ENCODE measurements at regions not wholly inside any gene's neighbourhood (a gene's known extent, or its start where the extent isn't known, plus 50 kb on each side); places are given as distances from the start of the nearest gene placed in this dataset.

- no peak for DNase-seq (ENCODE audit: low read depth, low spot score)
- Histone ChIP-seq H3K27ac (ENCODE audit: insufficient read depth, low read depth, low read length) (no peak overlapping the region), H3K79me2 (ENCODE audit: control insufficient read depth, insufficient read depth, low read length) (no peaks in the 10 kb centered on the region), H3K9ac (replicated peaks; ENCODE audit: extremely low read depth, insufficient read depth, low read length) (no peak overlapping the region), H3K4me2 (ENCODE audit: insufficient read depth, low read length) (no peak overlapping the region), H3K9me1 (replicated peaks; ENCODE audit: control insufficient read depth, extremely low read depth, insufficient read depth, low read length) (no peaks in the 10 kb centered on the region), H3K4me1 (ENCODE audit: control insufficient read depth, extremely low read depth, insufficient read depth, low read length) (no peaks in the 10 kb centered on the region), H4K20me1 (replicated peaks; ENCODE audit: control insufficient read depth, extremely low read depth, insufficient read depth, low read length) (no peaks in the 10 kb centered on the region), H3K36me3 (ENCODE audit: control insufficient read depth in 2 of 2, extremely low read depth in 1 of 2, insufficient read depth in 2 of 2, low read length in 2 of 2) (no peaks in the 10 kb centered on the region), H3K27me3 (ENCODE audit: control insufficient read depth in 2 of 2, insufficient read depth in 2 of 2, low read length in 2 of 2) (no peaks in the 10 kb centered on the region), H3K9me3 (replicated peaks; ENCODE audit: control insufficient read depth, insufficient read depth, low read length) (no peaks in the 10 kb centered on the region), H2AFZ (ENCODE audit: low read depth, low read length) (no peak overlapping the region), H3K4me3 (replicated peaks in 1 of 3; ENCODE audit: insufficient read depth in 1 of 3, low read depth in 1 of 3, low read length in 3 of 3) (no peak overlapping the region)
- intact Hi-C loops (cut with micrococcal nuclease) (no loop called here), dilution Hi-C loops (cut with MboI; ENCODE audit: extremely low pct_ligation_motif_present, low sequenced_read_pairs) (no loop called here)
- CTCF ChIA-PET = no interaction called here
- POLR2A ChIA-PET = no interaction called here
- TF ChIP-seq FOS (IDR thresholded peaks at IDR 0.05; ENCODE audit: borderline replicate concordance, insufficient read depth, low read length) (no peak), POLR2A (IDR thresholded peaks at IDR 0.05; ENCODE audit: low read depth, low read length) (no peak), CTCF (IDR thresholded peaks at IDR 0.05; ENCODE audit: extremely low read depth in 1 of 2, insufficient read depth in 1 of 2, low read depth in 1 of 2, low read length in 2 of 2) (no peak), EZH2 (IDR thresholded peaks at IDR 0.05; ENCODE audit: borderline replicate concordance, low read depth, low read length, severe bottlenecking) (no peak), MYC (IDR thresholded peaks at IDR 0.05; ENCODE audit: low read depth, low read length) (no peak)
- FAIRE-seq = no peak
- no TSS peak for BruUV-seq (replicated peaks)
These were observed 321.3 kb downstream of the PHF14 start for GRCh38 chr7:11294965-11295364.

GRCh38 chr7:11297126-11297625, 323.5 kb downstream of the PHF14 start:
- Histone ChIP-seq H3K27ac (ENCODE audit: insufficient read depth, low read depth, low read length) (no peak overlapping the region), H3K9me1 (replicated peaks; ENCODE audit: control insufficient read depth, extremely low read depth, insufficient read depth, low read length) (no peaks in the 10 kb centered on the region), H3K36me3 (ENCODE audit: control insufficient read depth in 2 of 2, extremely low read depth in 1 of 2, insufficient read depth in 2 of 2, low read length in 2 of 2) (no peaks in the 10 kb centered on the region), H3K9me3 (replicated peaks; ENCODE audit: control insufficient read depth, insufficient read depth, low read length) (no peaks in the 10 kb centered on the region), H3K4me3 (replicated peaks in 1 of 3; ENCODE audit: insufficient read depth in 1 of 3, low read depth in 1 of 3, low read length in 3 of 3) (no peak overlapping the region), H3K4me2 (ENCODE audit: insufficient read depth, low read length) (no peak overlapping the region), H3K27me3 (ENCODE audit: control insufficient read depth in 2 of 2, insufficient read depth in 2 of 2, low read length in 2 of 2) (no peaks in the 10 kb centered on the region), H3K4me1 (ENCODE audit: control insufficient read depth, extremely low read depth, insufficient read depth, low read length) (no peaks in the 10 kb centered on the region), H3K9ac (replicated peaks; ENCODE audit: extremely low read depth, insufficient read depth, low read length) (no peak overlapping the region), H2AFZ (ENCODE audit: low read depth, low read length) (no peak overlapping the region), H3K79me2 (ENCODE audit: control insufficient read depth, insufficient read depth, low read length) (no peaks in the 10 kb centered on the region), H4K20me1 (replicated peaks; ENCODE audit: control insufficient read depth, extremely low read depth, insufficient read depth, low read length) (no peaks in the 10 kb centered on the region)
- intact Hi-C loops (cut with micrococcal nuclease) = no loop called here
- DNase-seq (ENCODE audit: low read depth, low spot score) = no peak
- BruUV-seq (replicated peaks) = no TSS peak
- CTCF ChIA-PET = no interaction called here
- dilution Hi-C loops (cut with MboI; ENCODE audit: extremely low pct_ligation_motif_present, low sequenced_read_pairs) = no loop called here
- POLR2A ChIA-PET = no interaction called here
- FAIRE-seq = no peak
- TF ChIP-seq CTCF (IDR thresholded peaks at IDR 0.05; ENCODE audit: extremely low read depth in 1 of 2, insufficient read depth in 1 of 2, low read depth in 1 of 2, low read length in 2 of 2) (no peak), FOS (IDR thresholded peaks at IDR 0.05; ENCODE audit: borderline replicate concordance, insufficient read depth, low read length) (no peak), JUN (IDR thresholded peaks at IDR 0.05; ENCODE audit: borderline replicate concordance, insufficient read depth, insufficient read length, low read depth) (no peak), MAX (IDR thresholded peaks at IDR 0.05; ENCODE audit: insufficient read depth, insufficient read length) (no peak), MYC (IDR thresholded peaks at IDR 0.05; ENCODE audit: low read depth, low read length) (no peak), EZH2 (IDR thresholded peaks at IDR 0.05; ENCODE audit: borderline replicate concordance, low read depth, low read length, severe bottlenecking) (no peak), POLR2A (IDR thresholded peaks at IDR 0.05; ENCODE audit: low read depth, low read length) (no peak), GATA2 (IDR thresholded peaks at IDR 0.05; ENCODE audit: insufficient read depth, insufficient read length, low read depth, low read length) (no peak), POLR2AphosphoS5 (IDR thresholded peaks at IDR 0.05; ENCODE audit: insufficient read depth, low read depth, low read length) (no peak)

All from endothelial cell of umbilical vein (primary cell).